WTC11 (cell line): ENCODE measurements at regions not wholly inside any gene's neighbourhood (a gene's known extent, or its start where the extent isn't known, plus 50 kb on each side); places are given as distances from the start of the nearest gene placed in this dataset.

Experiments
- FOXJ3 ChIP-seq: sonication (generic); formaldehyde crosslinking; IDR thresholded peaks from 2 replicates; pipeline ENCODE4 v1.9.0; 2021; ENCODE audit warnings: missing genetic modification reagents, mild to moderate bottlenecking, borderline replicate concordance
- IRF2 ChIP-seq: sonication (generic); formaldehyde crosslinking; IDR thresholded peaks from 2 replicates; pipeline ENCODE4 v1.8.0; 2022; ENCODE audit warnings: low read depth, missing genetic modification reagents, borderline replicate concordance
- KAT7 ChIP-seq: sonication (generic); formaldehyde crosslinking; IDR thresholded peaks from 2 replicates; pipeline ENCODE4 v1.8.1; 2023; ENCODE audit warnings: missing genetic modification reagents, mild to moderate bottlenecking, borderline replicate concordance
- MAX ChIP-seq: sonication (generic); formaldehyde crosslinking; IDR thresholded peaks from 2 replicates; pipeline ENCODE4 v1.8.0; 2022; ENCODE audit warnings: mild to moderate bottlenecking, missing genetic modification reagents
- NFYB ChIP-seq: sonication (generic); formaldehyde crosslinking; conservative IDR thresholded peaks from 2 replicates; pipeline ENCODE4 v1.8.0; 2022; ENCODE audit warnings: low read depth, missing genetic modification reagents
- SP1 ChIP-seq: sonication (generic); formaldehyde crosslinking; conservative IDR thresholded peaks from 2 replicates; pipeline ENCODE4 v1.8.1; 2022; ENCODE audit warnings: missing genetic modification reagents
- TCF7 ChIP-seq: sonication (generic); formaldehyde crosslinking; IDR thresholded peaks from 2 replicates; pipeline ENCODE4 v1.8.0; 2022; ENCODE audit warnings: mild to moderate bottlenecking, low read depth, missing genetic modification reagents, moderate library complexity
- ZNF232 ChIP-seq: sonication (generic); formaldehyde crosslinking; IDR thresholded peaks from 2 replicates; pipeline ENCODE4 v1.8.0; 2022; ENCODE audit warnings: mild to moderate bottlenecking, missing genetic modification reagents
- ZNF416 ChIP-seq: fragments of 250-450 bp; sonication (Bioruptor Pico); IDR thresholded peaks from 2 replicates; pipeline ENCODE4 v1.9.0; 2021; ENCODE audit warnings: mild to moderate bottlenecking, inconsistent platforms
- TF ChIP-seq, protein P1 (sequence below): fragments of 200-600 bp; IDR thresholded peaks from 2 replicates; pipeline ENCODE4 v1.8.0; 2022; ENCODE audit warnings: antibody characterized with exemption
- TF ChIP-seq, protein P2 (sequence below): sonication (generic); formaldehyde crosslinking; IDR thresholded peaks from 2 replicates; pipeline ENCODE4 v1.8.0; 2022; ENCODE audit warnings: mild to moderate bottlenecking, missing genetic modification reagents
- TF ChIP-seq, protein P3 (sequence below): sonication (generic); formaldehyde crosslinking; IDR thresholded peaks from 2 replicates; pipeline ENCODE4 v1.8.1; 2023; ENCODE audit warnings: mild to moderate bottlenecking, missing genetic modification reagents, moderate library complexity

DNA sequence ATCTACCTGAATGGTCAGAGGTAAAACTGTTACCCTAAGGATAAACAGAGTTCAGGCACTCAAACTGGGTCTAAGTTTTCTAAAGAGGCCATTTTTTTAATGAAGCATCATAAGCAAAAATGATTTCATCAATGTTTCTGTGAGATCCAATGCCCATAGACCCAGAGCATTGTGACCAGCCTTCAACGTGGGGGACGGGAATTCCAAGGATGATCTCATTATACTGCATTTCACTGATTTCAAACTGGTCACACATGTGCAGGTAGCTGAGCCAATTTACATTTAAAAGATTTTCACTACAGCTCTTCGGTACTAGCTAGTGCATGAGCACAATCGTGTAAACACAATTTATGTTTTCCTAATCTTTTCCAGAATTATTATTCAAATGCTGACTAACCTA lies 472.9 kb downstream of the DIPK2A start:
- TF ChIP-seq FOXJ3 (no peak), TCF7 (no peak), ZNF232 (CRISPR knock-in tag) (no peak), NFYB (CRISPR knock-in tag) (no peak), MAX (CRISPR knock-in tag) (no peak), KAT7 (CRISPR knock-in tag) (no peak), SP1 (CRISPR knock-in tag) (no peak), IRF2 (CRISPR knock-in tag) (no peak), ZNF416 (CRISPR knock-in tag) (no peak)
- TF ChIP-seq, protein P1, sequence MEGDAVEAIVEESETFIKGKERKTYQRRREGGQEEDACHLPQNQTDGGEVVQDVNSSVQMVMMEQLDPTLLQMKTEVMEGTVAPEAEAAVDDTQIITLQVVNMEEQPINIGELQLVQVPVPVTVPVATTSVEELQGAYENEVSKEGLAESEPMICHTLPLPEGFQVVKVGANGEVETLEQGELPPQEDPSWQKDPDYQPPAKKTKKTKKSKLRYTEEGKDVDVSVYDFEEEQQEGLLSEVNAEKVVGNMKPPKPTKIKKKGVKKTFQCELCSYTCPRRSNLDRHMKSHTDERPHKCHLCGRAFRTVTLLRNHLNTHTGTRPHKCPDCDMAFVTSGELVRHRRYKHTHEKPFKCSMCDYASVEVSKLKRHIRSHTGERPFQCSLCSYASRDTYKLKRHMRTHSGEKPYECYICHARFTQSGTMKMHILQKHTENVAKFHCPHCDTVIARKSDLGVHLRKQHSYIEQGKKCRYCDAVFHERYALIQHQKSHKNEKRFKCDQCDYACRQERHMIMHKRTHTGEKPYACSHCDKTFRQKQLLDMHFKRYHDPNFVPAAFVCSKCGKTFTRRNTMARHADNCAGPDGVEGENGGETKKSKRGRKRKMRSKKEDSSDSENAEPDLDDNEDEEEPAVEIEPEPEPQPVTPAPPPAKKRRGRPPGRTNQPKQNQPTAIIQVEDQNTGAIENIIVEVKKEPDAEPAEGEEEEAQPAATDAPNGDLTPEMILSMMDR = no peak
- TF ChIP-seq, protein P2, sequence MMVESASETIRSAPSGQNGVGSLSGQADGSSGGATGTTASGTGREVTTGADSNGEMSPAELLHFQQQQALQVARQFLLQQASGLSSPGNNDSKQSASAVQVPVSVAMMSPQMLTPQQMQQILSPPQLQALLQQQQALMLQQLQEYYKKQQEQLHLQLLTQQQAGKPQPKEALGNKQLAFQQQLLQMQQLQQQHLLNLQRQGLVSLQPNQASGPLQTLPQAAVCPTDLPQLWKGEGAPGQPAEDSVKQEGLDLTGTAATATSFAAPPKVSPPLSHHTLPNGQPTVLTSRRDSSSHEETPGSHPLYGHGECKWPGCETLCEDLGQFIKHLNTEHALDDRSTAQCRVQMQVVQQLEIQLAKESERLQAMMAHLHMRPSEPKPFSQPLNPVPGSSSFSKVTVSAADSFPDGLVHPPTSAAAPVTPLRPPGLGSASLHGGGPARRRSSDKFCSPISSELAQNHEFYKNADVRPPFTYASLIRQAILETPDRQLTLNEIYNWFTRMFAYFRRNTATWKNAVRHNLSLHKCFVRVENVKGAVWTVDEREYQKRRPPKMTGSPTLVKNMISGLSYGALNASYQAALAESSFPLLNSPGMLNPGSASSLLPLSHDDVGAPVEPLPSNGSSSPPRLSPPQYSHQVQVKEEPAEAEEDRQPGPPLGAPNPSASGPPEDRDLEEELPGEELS = no peak
- TF ChIP-seq, protein P3, sequence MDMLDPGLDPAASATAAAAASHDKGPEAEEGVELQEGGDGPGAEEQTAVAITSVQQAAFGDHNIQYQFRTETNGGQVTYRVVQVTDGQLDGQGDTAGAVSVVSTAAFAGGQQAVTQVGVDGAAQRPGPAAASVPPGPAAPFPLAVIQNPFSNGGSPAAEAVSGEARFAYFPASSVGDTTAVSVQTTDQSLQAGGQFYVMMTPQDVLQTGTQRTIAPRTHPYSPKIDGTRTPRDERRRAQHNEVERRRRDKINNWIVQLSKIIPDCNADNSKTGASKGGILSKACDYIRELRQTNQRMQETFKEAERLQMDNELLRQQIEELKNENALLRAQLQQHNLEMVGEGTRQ (CRISPR knock-in tag) = no peak
